Type B pancreatic cell (in vitro differentiated cells): ENCODE measurements at regions not wholly inside any gene's neighbourhood (a gene's known extent, or its start where the extent isn't known, plus 50 kb on each side); places are given as distances from the start of the nearest gene placed in this dataset.

Experiments used
- DNase-seq: peaks from one replicate; pipeline ENCODE4 v3.0.0; 2021; ENCODE audit warnings: mixed read lengths; ENCODE audit not compliant: unreplicated experiment; ENCODE audit errors: extremely low spot score
- H3K27ac Mint-ChIP-seq: 2 replicates; pipeline ENCODE4 v1.8.0; 2021; ENCODE audit warnings: mild to moderate bottlenecking, mixed read lengths
- H3K27me3 Mint-ChIP-seq: 2 replicates; pipeline ENCODE4 v1.8.0; 2021; ENCODE audit warnings: mixed read lengths
- H3K36me3 Mint-ChIP-seq: 2 replicates; pipeline ENCODE4 v1.8.0; 2021; ENCODE audit warnings: mixed read lengths
- H3K4me1 Mint-ChIP-seq: one replicate; pipeline ENCODE4 v1.8.0; 2021; ENCODE audit warnings: mixed read lengths; ENCODE audit not compliant: unreplicated experiment
- H3K4me3 Mint-ChIP-seq: 2 replicates; pipeline ENCODE4 v1.8.0; 2021; ENCODE audit warnings: mild to moderate bottlenecking, mixed read lengths
- H3K9me3 Mint-ChIP-seq: 2 replicates; pipeline ENCODE4 v1.8.0; 2021; ENCODE audit warnings: mixed read lengths
- TF ChIP-seq, protein P1 (sequence below): fragments of 200-600 bp; sonication (generic); conservative IDR thresholded peaks from 2 replicates; pipeline ENCODE4 v1.5.0; 2021; ENCODE audit warnings: antibody characterized with exemption, mild to moderate bottlenecking

DNA sequence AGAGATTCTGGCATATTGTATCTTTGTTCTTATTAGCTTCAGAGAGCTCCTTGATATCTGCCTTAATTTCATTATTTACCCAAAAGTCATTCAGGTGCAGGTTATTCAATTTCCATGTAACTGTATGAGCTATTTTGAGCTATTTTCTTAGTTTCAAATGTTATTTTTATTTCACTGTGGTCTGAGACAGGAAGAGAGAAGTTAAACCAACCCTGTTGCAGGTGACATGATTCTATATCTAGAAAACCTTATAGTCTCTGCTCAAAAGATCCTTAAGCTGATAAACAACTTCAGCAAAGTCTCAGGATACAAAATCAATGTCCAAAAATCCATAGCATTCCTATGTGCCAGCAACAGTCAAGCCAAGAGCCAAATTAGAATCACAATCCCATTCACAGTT lies 1644.0 kb upstream of the B3GALT2 start:
- no peaks in the 10 kb centered on the region for H3K27me3 Mint-ChIP-seq
- no peaks in the 10 kb centered on the region for H3K36me3 Mint-ChIP-seq
- no peaks in the 10 kb centered on the region for H3K9me3 Mint-ChIP-seq
- H3K4me1 Mint-ChIP-seq, result no peaks in the 10 kb centered on the region
- H3K27ac Mint-ChIP-seq, result no peak overlapping the region
- no peak overlapping the region for H3K4me3 Mint-ChIP-seq
- TF ChIP-seq, protein P1, sequence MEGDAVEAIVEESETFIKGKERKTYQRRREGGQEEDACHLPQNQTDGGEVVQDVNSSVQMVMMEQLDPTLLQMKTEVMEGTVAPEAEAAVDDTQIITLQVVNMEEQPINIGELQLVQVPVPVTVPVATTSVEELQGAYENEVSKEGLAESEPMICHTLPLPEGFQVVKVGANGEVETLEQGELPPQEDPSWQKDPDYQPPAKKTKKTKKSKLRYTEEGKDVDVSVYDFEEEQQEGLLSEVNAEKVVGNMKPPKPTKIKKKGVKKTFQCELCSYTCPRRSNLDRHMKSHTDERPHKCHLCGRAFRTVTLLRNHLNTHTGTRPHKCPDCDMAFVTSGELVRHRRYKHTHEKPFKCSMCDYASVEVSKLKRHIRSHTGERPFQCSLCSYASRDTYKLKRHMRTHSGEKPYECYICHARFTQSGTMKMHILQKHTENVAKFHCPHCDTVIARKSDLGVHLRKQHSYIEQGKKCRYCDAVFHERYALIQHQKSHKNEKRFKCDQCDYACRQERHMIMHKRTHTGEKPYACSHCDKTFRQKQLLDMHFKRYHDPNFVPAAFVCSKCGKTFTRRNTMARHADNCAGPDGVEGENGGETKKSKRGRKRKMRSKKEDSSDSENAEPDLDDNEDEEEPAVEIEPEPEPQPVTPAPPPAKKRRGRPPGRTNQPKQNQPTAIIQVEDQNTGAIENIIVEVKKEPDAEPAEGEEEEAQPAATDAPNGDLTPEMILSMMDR, result no peak
- no peak for DNase-seq

DNA sequence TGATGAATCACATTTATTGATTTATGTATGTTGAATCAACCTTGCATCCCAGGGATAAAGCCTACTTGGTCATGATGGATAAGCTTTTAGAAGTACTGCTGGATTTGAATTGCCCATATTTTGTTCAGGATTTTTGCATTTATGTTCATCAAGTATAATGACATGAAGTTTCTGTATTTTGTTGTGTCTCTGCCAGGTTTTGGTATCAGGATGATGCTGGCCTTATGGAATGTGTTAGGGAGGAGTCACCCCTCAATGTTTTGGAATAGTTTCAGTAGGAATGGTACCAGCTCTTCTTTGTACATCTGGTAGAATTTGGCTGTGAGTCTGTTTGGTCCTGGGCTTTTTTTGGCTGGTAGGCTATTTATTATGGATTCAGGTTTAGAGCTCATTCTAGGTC lies 1643.1 kb upstream of the B3GALT2 start:
- H3K36me3 Mint-ChIP-seq, result no peaks in the 10 kb centered on the region
- H3K27ac Mint-ChIP-seq, result no peak overlapping the region
- H3K27me3 Mint-ChIP-seq, result no peaks in the 10 kb centered on the region
- no peak for DNase-seq
- no peaks in the 10 kb centered on the region for H3K4me1 Mint-ChIP-seq
- no peak overlapping the region for H3K4me3 Mint-ChIP-seq
- TF ChIP-seq, protein P1, result no peak
- H3K9me3 Mint-ChIP-seq, result no peaks in the 10 kb centered on the region

DNA sequence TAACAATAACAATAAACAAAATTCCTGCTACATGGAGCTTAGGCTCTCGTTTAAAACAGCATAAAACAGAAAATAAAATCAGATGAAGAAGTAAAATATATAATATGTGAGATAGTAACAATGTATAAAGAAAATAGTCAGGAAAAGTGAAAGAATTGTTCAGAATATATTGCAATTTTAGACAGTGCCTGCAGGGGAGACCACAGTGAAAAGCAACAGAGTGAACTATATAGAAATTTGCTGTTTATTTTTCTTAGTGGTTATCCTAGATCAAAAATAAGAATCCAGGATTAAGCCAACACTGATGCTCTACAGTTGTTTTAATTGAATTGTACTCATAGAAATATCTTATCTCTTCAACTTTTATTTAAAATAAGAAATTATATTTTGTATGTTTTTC lies 1639.0 kb upstream of the B3GALT2 start:
- H3K4me1 Mint-ChIP-seq, result no peaks in the 10 kb centered on the region
- H3K9me3 Mint-ChIP-seq, result no peaks in the 10 kb centered on the region
- DNase-seq, result no peak
- H3K27me3 Mint-ChIP-seq, result no peaks in the 10 kb centered on the region
- H3K36me3 Mint-ChIP-seq, result no peaks in the 10 kb centered on the region
- H3K4me3 Mint-ChIP-seq, result no peak overlapping the region
- no peak overlapping the region for H3K27ac Mint-ChIP-seq
- TF ChIP-seq, protein P1, result peak; percentile 61

DNA sequence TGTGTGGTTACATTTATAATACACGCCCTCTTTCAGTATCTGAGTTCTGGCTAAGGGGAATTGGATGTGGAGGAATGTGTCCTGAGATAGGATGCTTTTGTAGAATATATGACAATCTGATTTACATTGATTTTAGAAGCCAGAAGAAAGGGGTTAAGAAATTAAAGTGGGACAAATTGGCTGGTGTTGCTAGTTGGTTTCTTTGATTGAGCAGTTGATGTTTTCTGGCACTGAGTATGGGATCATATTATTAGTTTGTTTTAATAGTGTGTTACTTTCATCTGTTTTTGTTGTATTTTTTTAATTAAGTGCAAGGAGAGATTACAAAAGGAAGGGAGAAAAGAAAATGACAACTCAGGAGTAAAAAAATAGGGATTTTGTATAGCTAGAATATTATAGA lies 1634.7 kb upstream of the B3GALT2 start:
- H3K4me1 Mint-ChIP-seq, result no peaks in the 10 kb centered on the region
- no peaks in the 10 kb centered on the region for H3K9me3 Mint-ChIP-seq
- TF ChIP-seq, protein P1, result no peak
- no peaks in the 10 kb centered on the region for H3K27me3 Mint-ChIP-seq
- H3K36me3 Mint-ChIP-seq, result no peaks in the 10 kb centered on the region
- no peak overlapping the region for H3K4me3 Mint-ChIP-seq
- H3K27ac Mint-ChIP-seq, result no peak overlapping the region
- no peak for DNase-seq

DNA sequence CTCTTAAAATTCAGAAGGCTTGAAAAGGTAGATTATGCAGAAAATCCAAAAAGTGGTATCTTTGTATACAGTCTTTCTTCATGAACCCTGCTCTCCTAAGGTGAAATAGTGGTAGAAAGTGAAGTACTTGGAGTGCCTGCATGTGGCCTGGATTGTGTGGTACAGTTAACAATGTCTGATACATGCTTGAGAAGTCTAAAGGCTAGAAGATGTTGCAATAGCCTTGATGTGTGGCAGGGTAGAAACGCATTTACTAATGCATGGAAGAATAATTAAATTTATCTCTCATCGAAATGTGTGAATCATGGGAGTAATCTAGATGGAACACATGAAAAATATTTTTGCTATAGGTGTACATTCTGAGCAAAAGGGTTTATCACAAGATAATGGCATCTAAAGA lies 1632.3 kb upstream of the B3GALT2 start:
- Mint-ChIP-seq H3K27ac (no peak overlapping the region), H3K9me3 (no peaks in the 10 kb centered on the region), H3K36me3 (no peaks in the 10 kb centered on the region), H3K27me3 (no peaks in the 10 kb centered on the region), H3K4me3 (no peak overlapping the region), H3K4me1 (no peaks in the 10 kb centered on the region)
- DNase-seq, result no peak
- TF ChIP-seq, protein P1, result no peak

DNA sequence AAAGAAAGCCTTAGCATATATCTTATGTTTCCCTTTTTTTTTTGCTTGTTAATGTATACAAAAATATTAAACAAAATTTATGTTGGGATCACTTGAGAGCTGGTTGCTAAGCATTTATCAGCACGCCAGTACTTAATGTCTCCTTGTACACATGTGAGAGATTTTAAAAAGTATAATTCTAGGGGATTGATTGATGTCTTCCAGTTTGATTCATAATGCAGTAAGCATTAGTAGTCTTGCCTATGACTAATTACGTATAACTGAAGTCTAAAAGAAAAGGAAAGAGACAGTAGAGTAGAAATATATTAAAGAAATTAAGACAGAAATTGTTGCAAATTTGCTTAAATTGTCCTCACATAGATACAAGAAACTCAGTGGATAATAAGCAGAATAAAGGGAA lies 1630.4 kb upstream of the B3GALT2 start:
- no peak for DNase-seq
- TF ChIP-seq, protein P1, result no peak
- H3K27ac Mint-ChIP-seq, result no peak overlapping the region
- no peaks in the 10 kb centered on the region for H3K9me3 Mint-ChIP-seq
- no peak overlapping the region for H3K4me3 Mint-ChIP-seq
- H3K36me3 Mint-ChIP-seq, result no peaks in the 10 kb centered on the region
- H3K27me3 Mint-ChIP-seq, result no peaks in the 10 kb centered on the region
- H3K4me1 Mint-ChIP-seq, result no peaks in the 10 kb centered on the region
